ENCODE measurements at regions not wholly inside any gene's neighbourhood (a gene's known extent, or its start where the extent isn't known, plus 50 kb on each side); places are given as distances from the start of the nearest gene placed in this dataset.
A peak's percentile ranks its signal among the peaks of the same experiment; 100 is the strongest.

GRCh38 chr4:78665216-78665770 lies 110.9 kb upstream of the BMP2K start:
- DNase-seq, result no peak
- no peak for TF ChIP-seq POLR2AphosphoS5 (IDR thresholded peaks at IDR 0.05)
- no peak for TF ChIP-seq POLR2A (IDR thresholded peaks at IDR 0.05)
- no peak for TF ChIP-seq CTCF (IDR thresholded peaks at IDR 0.05)
- no peak for TF ChIP-seq EP300 (IDR thresholded peaks at IDR 0.05)
- Histone ChIP-seq H3K4me1 (no peaks in the 10 kb centered on the region), H3K27ac (no peak overlapping the region), H3K27me3 (no peaks in the 10 kb centered on the region), H3K9me3 (no peaks in the 10 kb centered on the region), H3K4me3 (no peak overlapping the region), H3K36me3 (no peaks in the 10 kb centered on the region)
- intact Hi-C loops (cut with DNase I), result no loop called here

GRCh38 chr4:78666830-78667258 lies 109.3 kb upstream of the BMP2K start:
- intact Hi-C loops (cut with DNase I), result no loop called here
- DNase-seq, result no peak
- Histone ChIP-seq H3K4me3 (no peak overlapping the region), H3K27me3 (no peaks in the 10 kb centered on the region), H3K36me3 (no peaks in the 10 kb centered on the region), H3K27ac (no peak overlapping the region), H3K4me1 (no peaks in the 10 kb centered on the region), H3K9me3 (no peaks in the 10 kb centered on the region)
- whole genome bisulfite sequencing, 2 donors, result 76 to 85% methylated on average over 3 of the region's 3 CpGs
- TF ChIP-seq CTCF (IDR thresholded peaks at IDR 0.05) (no peak), POLR2AphosphoS5 (IDR thresholded peaks at IDR 0.05) (no peak), POLR2A (IDR thresholded peaks at IDR 0.05) (no peak), EP300 (IDR thresholded peaks at IDR 0.05) (no peak)

GRCh38 chr4:78667325-78667724 lies 108.8 kb upstream of the BMP2K start:
- WGBS, 2 donors, result 68 to 81% methylated on average over 3 of the region's 3 CpGs
- Histone ChIP-seq H3K27ac (peak overlapping the region in 1 of 4 donors; percentile 16), H3K27me3 (no peaks in the 10 kb centered on the region), H3K4me1 (no peaks in the 10 kb centered on the region), H3K9me3 (no peaks in the 10 kb centered on the region), H3K4me3 (no peak overlapping the region), H3K36me3 (no peaks in the 10 kb centered on the region)
- intact Hi-C loops (cut with DNase I), result no loop called here
- TF ChIP-seq POLR2A (IDR thresholded peaks at IDR 0.05) (no peak), CTCF (IDR thresholded peaks at IDR 0.05) (no peak), POLR2AphosphoS5 (IDR thresholded peaks at IDR 0.05) (no peak), EP300 (IDR thresholded peaks at IDR 0.05) (no peak)
- no peak for DNase-seq

GRCh38 chr4:78667764-78668163 lies 108.4 kb upstream of the BMP2K start:
- Histone ChIP-seq H3K27ac (peak overlapping the region in 1 of 4 donors; percentile 16), H3K4me3 (no peak overlapping the region), H3K36me3 (no peaks in the 10 kb centered on the region), H3K4me1 (no peaks in the 10 kb centered on the region), H3K9me3 (no peaks in the 10 kb centered on the region), H3K27me3 (no peaks in the 10 kb centered on the region)
- DNase-seq, result no peak
- intact Hi-C loops (cut with DNase I), result no loop called here
- TF ChIP-seq POLR2A (IDR thresholded peaks at IDR 0.05) (no peak), CTCF (IDR thresholded peaks at IDR 0.05) (no peak), EP300 (IDR thresholded peaks at IDR 0.05) (no peak), POLR2AphosphoS5 (IDR thresholded peaks at IDR 0.05) (no peak)
- WGBS, 2 donors, result 64 to 81% methylated on average over 2 of the region's 2 CpGs

- Histone ChIP-seq H3K27ac (no peak overlapping the region), H3K4me1 (no peaks in the 10 kb centered on the region), H3K9me3 (no peaks in the 10 kb centered on the region), H3K27me3 (no peaks in the 10 kb centered on the region), H3K36me3 (no peaks in the 10 kb centered on the region), H3K4me3 (no peak overlapping the region)
- intact Hi-C loops (cut with DNase I), result no loop called here
- 91 to 97% methylated on average over 3 of the region's 3 CpGs for WGBS, 2 donors
- no peak for DNase-seq
- TF ChIP-seq POLR2AphosphoS5 (IDR thresholded peaks at IDR 0.05) (no peak), EP300 (IDR thresholded peaks at IDR 0.05) (no peak), CTCF (IDR thresholded peaks at IDR 0.05) (no peak), POLR2A (IDR thresholded peaks at IDR 0.05) (no peak)
These were observed 106.7 kb upstream of the BMP2K start for GRCh38 chr4:78669453-78669852.

All from sigmoid colon (tissue), 6 donors.